HEK293T (cell line): ENCODE measurements at regions not wholly inside any gene's neighbourhood (a gene's known extent, or its start where the extent isn't known, plus 50 kb on each side); places are given as distances from the start of the nearest gene placed in this dataset.
A peak's percentile ranks its signal among the peaks of the same experiment; 100 is the strongest.

Experiments used
- CTCF ChIA-PET: fragments of 350-600 bp; formaldehyde crosslinking; extraction: SDS; loops from one replicate; lab custom pipeline; 2021; ENCODE audit warnings: antibody characterized with exemption, inconsistent platforms; lab: Yijun Ruan, JAX
- POLR2A ChIA-PET: fragments of 350-600 bp; formaldehyde crosslinking; extraction: SDS; loops from one replicate; lab custom pipeline; 2020; ENCODE audit warnings: antibody characterized with exemption, inconsistent platforms; lab: Yijun Ruan, JAX
- DNase-seq: peaks from one replicate; pipeline ENCODE4 v3.0.0; 2012; ENCODE audit warnings: mixed read lengths; ENCODE audit errors: extremely low spot score
- ARNT ChIP-seq: fragments of 450-650 bp; IDR thresholded peaks from 2 replicates; pipeline ENCODE4 v1.6.1; 2017; ENCODE audit warnings: mild to moderate bottlenecking
- BHLHE40 ChIP-seq: fragments of 450-650 bp; IDR thresholded peaks from 2 replicates; pipeline ENCODE4 v1.6.1; 2016; ENCODE audit warnings: mild to moderate bottlenecking, moderate library complexity, borderline replicate concordance
- CTBP1 ChIP-seq: fragments of 450-650 bp; IDR thresholded peaks from 2 replicates; pipeline ENCODE4 v1.6.1; 2016; ENCODE audit warnings: borderline replicate concordance
- ELF4 ChIP-seq: fragments of 450-650 bp; IDR thresholded peaks from 2 replicates; pipeline ENCODE4 v1.6.1; 2017; ENCODE audit warnings: antibody characterized with exemption
- FOXA1 ChIP-seq: fragments of 450-650 bp; IDR thresholded peaks from 2 replicates; pipeline ENCODE4 v1.6.1; 2016; ENCODE audit warnings: mild to moderate bottlenecking
- FOXK2 ChIP-seq: fragments of 450-650 bp; IDR thresholded peaks from 2 replicates; pipeline ENCODE4 v1.6.1; 2016; ENCODE audit warnings: mild to moderate bottlenecking
- FOXM1 ChIP-seq: fragments of 450-650 bp; IDR thresholded peaks from 2 replicates; pipeline ENCODE4 v1.6.1; 2017; ENCODE audit warnings: mild to moderate bottlenecking, borderline replicate concordance
- HDGF ChIP-seq: fragments of 450-650 bp; IDR thresholded peaks from 2 replicates; pipeline ENCODE4 v1.6.1; 2017; ENCODE audit warnings: antibody characterized with exemption, borderline replicate concordance
- L3MBTL2 ChIP-seq: fragments of 450-650 bp; conservative IDR thresholded peaks from 2 replicates; pipeline ENCODE4 v1.6.1; 2016; ENCODE audit warnings: mild to moderate bottlenecking
- LEF1 ChIP-seq: fragments of 450-650 bp; IDR thresholded peaks from 2 replicates; pipeline ENCODE4 v1.6.1; 2017; ENCODE audit warnings: mild to moderate bottlenecking, borderline replicate concordance
- NFRKB ChIP-seq: fragments of 450-650 bp; IDR thresholded peaks from 2 replicates; pipeline ENCODE4 v1.6.1; 2016; ENCODE audit warnings: mild to moderate bottlenecking, moderate library complexity
- SP1 ChIP-seq: fragments of 450-650 bp; IDR thresholded peaks from 2 replicates; pipeline ENCODE4 v1.6.1; 2017
- SUZ12 ChIP-seq: fragments of 450-650 bp; IDR thresholded peaks from 2 replicates; pipeline ENCODE4 v1.6.1; 2016; ENCODE audit warnings: mild to moderate bottlenecking
- TARDBP ChIP-seq: fragments of 450-650 bp; IDR thresholded peaks from 2 replicates; pipeline ENCODE4 v1.6.1; 2016
- ZNF384 ChIP-seq: fragments of 450-650 bp; IDR thresholded peaks from 2 replicates; pipeline ENCODE4 v1.6.1; 2016
- TF ChIP-seq, protein P1 (sequence below): fragments of 450-650 bp; IDR thresholded peaks from 2 replicates; pipeline ENCODE4 v1.6.1; 2016

DNA sequence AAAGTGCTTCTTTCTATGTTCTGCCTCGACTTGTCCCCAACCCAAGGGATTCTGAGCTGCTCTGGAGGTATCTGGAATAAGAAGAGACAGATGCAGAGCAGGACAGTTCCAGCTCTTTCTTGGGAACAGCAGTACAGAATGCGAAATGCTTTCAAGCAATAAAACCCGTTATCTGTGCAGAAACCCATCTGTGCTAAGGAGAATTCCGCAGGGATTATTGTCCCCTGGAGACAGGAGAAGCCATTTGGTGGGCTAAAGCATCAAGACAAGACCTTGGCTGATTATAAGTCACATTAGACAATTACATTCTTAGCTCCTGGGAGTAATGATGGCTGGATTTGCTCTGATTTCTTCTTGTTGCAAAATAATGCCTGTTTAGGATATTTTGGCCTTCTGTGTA is 185.4 kb upstream of the GLI2 start:
- TF ChIP-seq LEF1 (no peak), FOXA1 (no peak), FOXK2 (no peak)
- ChIA-PET POLR2A (no interaction called here), CTCF (interaction anchor here (1.0 kb wide), 1 partner anchor 207 kb away, joined by 3 read pairs; no protein-coding TSS in a partner anchor)
- DNase-seq, result no peak

DNA sequence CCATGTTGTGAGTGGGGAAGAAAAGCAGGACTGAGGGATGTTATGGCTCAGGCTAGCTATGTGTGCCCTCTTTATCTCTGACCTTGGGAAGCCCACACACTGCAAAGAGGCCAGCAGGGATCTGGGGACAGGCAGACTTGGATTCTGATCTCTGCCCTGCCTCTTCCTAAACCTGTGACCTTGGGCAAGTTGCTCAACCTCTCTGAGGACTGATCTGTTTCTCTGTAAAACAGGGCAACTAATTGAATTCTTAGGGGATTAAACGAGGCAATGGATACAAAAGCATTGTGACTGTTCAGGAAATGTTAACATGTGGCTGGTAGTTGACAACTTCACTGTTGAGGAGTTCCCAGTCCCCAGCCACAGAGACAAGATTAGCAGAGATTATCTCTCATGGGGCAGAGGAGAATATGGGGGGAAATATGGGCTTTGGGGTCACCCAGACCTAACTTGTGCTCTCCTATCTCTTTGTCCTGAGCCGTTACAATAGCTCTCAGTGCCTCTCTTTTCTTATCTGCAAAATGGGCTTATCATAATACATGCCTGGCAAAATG is 184.7 kb upstream of the GLI2 start:
- CTCF ChIA-PET, result interaction anchor here (1.0 kb wide), 1 partner anchor 208 kb away, joined by 3 read pairs; no protein-coding TSS in a partner anchor
- POLR2A ChIA-PET, result no interaction called here

DNA sequence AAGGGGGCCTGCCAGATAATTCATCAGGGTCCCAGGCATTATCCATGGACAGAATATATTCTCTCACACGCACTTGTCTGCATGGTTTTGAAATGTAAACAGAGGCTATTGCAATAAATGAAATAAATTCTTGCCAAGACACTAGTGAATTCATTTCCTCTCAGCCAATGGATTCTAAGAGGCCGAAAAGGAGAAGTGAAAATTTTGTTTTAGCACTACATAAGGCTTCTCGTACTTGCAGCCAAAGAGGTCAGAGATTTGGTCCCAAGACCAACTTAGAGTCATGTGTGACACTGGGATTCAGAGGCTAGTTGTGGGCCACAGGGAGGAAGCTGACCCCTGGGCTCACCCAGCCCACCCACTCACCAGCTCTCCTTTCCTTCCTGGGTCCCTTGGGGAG is 184.1 kb upstream of the GLI2 start:
- ChIA-PET CTCF (interaction anchor here (0.6 to 1.0 kb wide), 2 partner anchors 130 to 350 kb away, joined by 3 read pairs; no protein-coding TSS in a partner anchor), POLR2A (no interaction called here)
- TF ChIP-seq, protein P1, sequence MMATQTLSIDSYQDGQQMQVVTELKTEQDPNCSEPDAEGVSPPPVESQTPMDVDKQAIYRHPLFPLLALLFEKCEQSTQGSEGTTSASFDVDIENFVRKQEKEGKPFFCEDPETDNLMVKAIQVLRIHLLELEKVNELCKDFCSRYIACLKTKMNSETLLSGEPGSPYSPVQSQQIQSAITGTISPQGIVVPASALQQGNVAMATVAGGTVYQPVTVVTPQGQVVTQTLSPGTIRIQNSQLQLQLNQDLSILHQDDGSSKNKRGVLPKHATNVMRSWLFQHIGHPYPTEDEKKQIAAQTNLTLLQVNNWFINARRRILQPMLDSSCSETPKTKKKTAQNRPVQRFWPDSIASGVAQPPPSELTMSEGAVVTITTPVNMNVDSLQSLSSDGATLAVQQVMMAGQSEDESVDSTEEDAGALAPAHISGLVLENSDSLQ, result no peak
- DNase-seq, result no peak

More for the DNA sequence above, 184.7 kb upstream of the GLI2 start:
- no peak for TF ChIP-seq FOXM1
- no peak for TF ChIP-seq ELF4
- TF ChIP-seq HDGF, result no peak
- TF ChIP-seq FOXK2, result no peak
- TF ChIP-seq BHLHE40, result no peak
- TF ChIP-seq ARNT, result no peak
- TF ChIP-seq LEF1, result no peak
- no peak for TF ChIP-seq NFRKB
- TF ChIP-seq, protein P1, result no peak
- DNase-seq, result no peak

DNA sequence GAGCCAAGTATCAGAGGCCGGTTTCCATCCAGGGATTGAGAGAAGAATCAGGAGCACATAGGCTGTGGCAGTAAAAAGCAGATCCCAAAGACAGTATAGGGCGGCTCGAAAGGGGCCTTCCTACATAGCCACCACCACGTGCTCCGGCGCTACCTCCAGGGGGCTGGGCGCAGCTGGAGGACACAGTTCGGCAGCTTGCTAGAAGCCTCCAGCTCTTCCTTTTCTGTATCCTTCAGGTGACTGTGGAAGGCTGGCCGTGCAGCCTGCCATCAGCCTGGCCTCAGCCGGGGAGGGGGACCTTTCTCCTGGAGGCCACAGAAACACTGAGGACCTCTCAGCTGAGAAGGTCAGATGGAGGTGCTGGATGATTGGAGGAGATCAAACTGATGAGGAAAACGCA is 183.6 kb upstream of the GLI2 start:
- ChIA-PET POLR2A (no interaction called here), CTCF (interaction anchor here (0.6 to 1.0 kb wide), 2 partner anchors 129 to 350 kb away, joined by 3 read pairs; no protein-coding TSS in a partner anchor)
- TF ChIP-seq, protein P1, result no peak
- TF ChIP-seq ZNF384 (no peak), FOXK2 (no peak), BHLHE40 (no peak), ELF4 (no peak), TARDBP (no peak), ARNT (no peak), SUZ12 (no peak), FOXM1 (no peak), FOXA1 (no peak), L3MBTL2 (no peak), SP1 (no peak), LEF1 (no peak), NFRKB (no peak)
- DNase-seq, result no peak

DNA sequence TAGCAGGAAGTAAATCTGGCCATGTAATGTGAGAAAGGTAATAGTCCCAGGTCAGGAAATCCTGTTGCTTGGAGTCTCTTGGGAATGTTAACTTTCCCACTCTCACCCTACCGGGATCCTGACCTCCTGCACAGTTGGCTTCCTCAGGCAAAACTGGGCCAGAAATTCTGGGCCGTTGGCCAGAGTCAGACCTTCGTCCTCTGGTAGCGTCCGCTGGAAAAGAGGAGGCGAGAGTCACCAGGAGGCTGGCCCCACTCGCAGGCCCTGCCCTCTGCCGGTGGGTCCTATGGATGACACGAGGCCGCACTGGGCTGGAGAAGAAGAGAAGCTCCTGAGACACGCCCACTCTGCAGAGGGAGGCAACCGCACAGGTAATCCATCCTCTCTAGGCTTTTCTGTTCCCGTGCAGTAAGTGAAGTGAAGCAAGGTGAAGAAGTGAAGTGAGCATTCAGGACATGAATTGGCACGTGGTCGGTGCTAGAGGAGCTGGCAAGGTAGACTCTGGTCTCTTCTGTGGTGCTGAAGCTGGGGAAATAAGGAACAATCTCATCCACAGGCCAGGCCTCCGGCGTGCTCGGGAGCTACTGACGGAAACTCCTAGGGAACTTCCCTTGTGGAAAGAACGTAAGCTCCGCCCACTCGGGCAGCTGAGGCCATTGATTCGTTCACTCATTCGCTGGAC is 182.7 kb upstream of the GLI2 start:
- DNase-seq, result peak; percentile 87
- POLR2A ChIA-PET, result no interaction called here
- CTCF ChIA-PET, result interaction anchor here (0.6 to 1.4 kb wide), 14 partner anchors 8 to 229 kb away, joined by 3 to 14 read pairs (median 4); no protein-coding TSS in a partner anchor

DNA sequence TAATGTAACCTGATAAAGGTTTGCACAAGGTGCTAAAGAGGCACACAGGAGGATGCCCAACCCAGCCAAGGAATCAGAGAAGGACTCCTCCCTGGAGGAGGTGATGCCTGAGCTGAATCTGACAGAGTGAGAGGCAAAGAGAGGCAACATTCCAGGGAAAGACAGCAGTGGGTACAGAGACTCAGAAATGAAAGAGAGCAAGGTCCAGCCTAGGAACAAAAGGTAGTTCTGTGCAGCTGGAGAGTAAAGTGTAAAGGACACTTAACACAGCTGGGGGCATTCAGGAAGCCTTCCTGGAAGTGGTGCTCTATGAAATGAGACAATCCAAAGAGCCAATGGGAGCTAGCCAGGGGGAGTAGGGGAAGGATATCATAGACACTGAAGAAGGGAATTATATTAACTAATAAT is 181.0 kb upstream of the GLI2 start:
- CTCF ChIA-PET, result interaction anchor here (0.6 kb wide), 1 partner anchor 206 kb away, joined by 3 read pairs; no protein-coding TSS in a partner anchor
- POLR2A ChIA-PET, result no interaction called here
- DNase-seq, result no peak
- no peak for TF ChIP-seq LEF1
- no peak for TF ChIP-seq L3MBTL2
- TF ChIP-seq ELF4, result no peak
- no peak for TF ChIP-seq BHLHE40
- TF ChIP-seq FOXM1, result no peak
- TF ChIP-seq CTBP1, result no peak
- TF ChIP-seq, protein P1, result no peak
- no peak for TF ChIP-seq ZNF384
- TF ChIP-seq NFRKB, result no peak

More for the DNA sequence above, 182.7 kb upstream of the GLI2 start:
- TF ChIP-seq ZNF384, result no peak
- TF ChIP-seq L3MBTL2, result peak; percentile 59
- no peak for TF ChIP-seq NFRKB
